H1 (cell line): ENCODE measurements at regions not wholly inside any gene's neighbourhood (a gene's known extent, or its start where the extent isn't known, plus 50 kb on each side); places are given as distances from the start of the nearest gene placed in this dataset.
A peak's percentile ranks its signal among the peaks of the same experiment; 100 is the strongest.

ENCODE experiments used
- CTCF ChIA-PET: fragments of 300-600 bp; sonication (Branson Sonifier 250); formaldehyde crosslinking; loops from one replicate; lab custom pipeline; 2021; ENCODE audit not compliant: partially characterized antibody; lab: Charles Lee
- POLR2A ChIA-PET: fragments of 300-600 bp; sonication (Branson Sonifier 250); formaldehyde crosslinking; loops from one replicate; lab custom pipeline; 2021; ENCODE audit warnings: inconsistent platforms; ENCODE audit not compliant: partially characterized antibody; lab: Charles Lee
- DNase-seq, 2 experiments: peaks; one replicate each; pipeline versions ENCODE4 v3.0.0 to v3.0.0-alpha.2; 2010 to 2022; ENCODE audit warnings: low spot score in 2 of 2, low read depth in 1 of 2, mixed read lengths in 1 of 2
- FAIRE-seq: peaks from 2 replicates; lab custom pipeline; 2011; peaks lifted over from hg19 to GRCh38; lab: Jason Lieb, UNC
- H2AFZ ChIP-seq: 2 replicates; pipeline ENCODE4 v1.8.1; 2012; ENCODE audit warnings: low read length, inconsistent platforms
- H2AK5ac ChIP-seq: 2 replicates; pipeline ENCODE4 v1.6.1; 2013; ENCODE audit warnings: low read depth, low read length
- H2BK120ac ChIP-seq: replicated peaks from 2 replicates; pipeline ENCODE3; 2013; ENCODE audit warnings: low read depth, low read length, inconsistent platforms
- H2BK12ac ChIP-seq: 2 replicates; pipeline ENCODE4 v1.6.1; 2013; ENCODE audit warnings: low read depth, low read length
- H2BK15ac ChIP-seq: 2 replicates; pipeline ENCODE4 v1.6.1; 2013; ENCODE audit warnings: low read length
- H2BK20ac ChIP-seq: 2 replicates; pipeline ENCODE4 v1.6.1; 2013; ENCODE audit warnings: low read length
- H2BK5ac ChIP-seq: 2 replicates; pipeline ENCODE4 v1.6.1; 2013; ENCODE audit warnings: low read depth, low read length
- H3K14ac ChIP-seq: 2 replicates; pipeline ENCODE4 v1.6.1; 2013; ENCODE audit warnings: inconsistent platforms; ENCODE audit not compliant: insufficient read length
- H3K18ac ChIP-seq: 2 replicates; pipeline ENCODE4 v1.6.1; 2013; ENCODE audit warnings: low read length; ENCODE audit errors: extremely low read depth
- H3K23ac ChIP-seq: 2 replicates; pipeline ENCODE4 v1.6.1; 2013; ENCODE audit warnings: inconsistent platforms; ENCODE audit not compliant: insufficient read length
- H3K23me2 ChIP-seq: 2 replicates; pipeline ENCODE4 v1.6.1; 2013; ENCODE audit warnings: low read depth, low read length
- H3K27ac ChIP-seq: 2 replicates; pipeline ENCODE4 v1.6.1; 2011; ENCODE audit warnings: low read depth, low read length, inconsistent platforms
- H3K27me3 ChIP-seq, 4 experiments: replicated peaks in 1 of 4; 1 replicate in 1 of 4; 2 replicates in 3 of 4; pipeline versions ENCODE4 v1.6.1 to v1.8.1; 2011 to 2013; ENCODE audit warnings: low read length in 3 of 4, mild to moderate bottlenecking in 3 of 4, inconsistent platforms in 2 of 4, mixed read lengths in 2 of 4, moderate library complexity in 1 of 4; ENCODE audit not compliant: control insufficient read depth in 3 of 4, insufficient read depth in 3 of 4; ENCODE audit errors: extremely low read depth in 1 of 4
- H3K36me3 ChIP-seq, 4 experiments: 2 replicates each; pipeline versions ENCODE4 v1.6.1 to v1.8.1; 2011 to 2013; ENCODE audit warnings: mild to moderate bottlenecking in 4 of 4, low read length in 3 of 4, moderate library complexity in 2 of 4, control low read depth in 1 of 4, inconsistent platforms in 1 of 4; ENCODE audit not compliant: insufficient read depth in 4 of 4, control insufficient read depth in 2 of 4
- H3K4ac ChIP-seq: replicated peaks from 2 replicates; pipeline ENCODE3; 2013; ENCODE audit warnings: low read length, low read depth, mixed read lengths, inconsistent platforms; ENCODE audit not compliant: insufficient read length
- H3K4me1 ChIP-seq, 4 experiments: replicated peaks in 1 of 4; 1 replicate in 1 of 4; 2 replicates in 3 of 4; pipeline versions ENCODE4 v1.6.1 to v1.8.1; 2011 to 2013; ENCODE audit warnings: low read length in 3 of 4, inconsistent platforms in 2 of 4, mixed read lengths in 1 of 4; ENCODE audit not compliant: insufficient read depth in 4 of 4, control insufficient read depth in 3 of 4
- H3K4me2 ChIP-seq, 2 experiments: 2 replicates each; pipeline versions ENCODE4 v1.6.1 to v1.8.1; 2011 to 2013; ENCODE audit warnings: low read depth in 2 of 2, low read length in 2 of 2, control low read depth in 1 of 2, inconsistent platforms in 1 of 2, mild to moderate bottlenecking in 1 of 2; ENCODE audit not compliant: insufficient read depth in 1 of 2
- H3K4me3 ChIP-seq, 4 experiments: fragments of 200-600, 300-600 bp in 1 of 4; sonication (generic), shearing (Covaris generic), sonication (Bioruptor Twin) in 1 of 4; 2 replicates each; pipeline versions ENCODE4 v1.5.1 to v1.8.1; 2011 to 2016; ENCODE audit warnings: low read length in 4 of 4, low read depth in 3 of 4, control low read depth in 2 of 4, inconsistent platforms in 2 of 4, mild to moderate bottlenecking in 2 of 4, mixed read lengths in 1 of 4, moderate library complexity in 1 of 4; ENCODE audit not compliant: insufficient read depth in 2 of 4; ENCODE audit errors: extremely low read depth in 1 of 4
- H3K56ac ChIP-seq: replicated peaks from 2 replicates; pipeline ENCODE3; 2013; ENCODE audit warnings: low read depth, mild to moderate bottlenecking, mixed read lengths, low read length, inconsistent platforms; ENCODE audit not compliant: insufficient read length
- H3K79me1 ChIP-seq: 2 replicates; pipeline ENCODE4 v1.6.1; 2013; ENCODE audit warnings: low read depth, low read length, control low read depth
- H3K79me2 ChIP-seq, 2 experiments: 2 replicates each; pipeline versions ENCODE4 v1.6.1 to v1.8.1; 2012 to 2013; ENCODE audit warnings: low read length in 2 of 2, mild to moderate bottlenecking in 2 of 2, inconsistent platforms in 1 of 2; ENCODE audit not compliant: insufficient read depth in 2 of 2, control insufficient read depth in 1 of 2
- H3K9ac ChIP-seq, 4 experiments: replicated peaks in 1 of 4; 1 replicate in 1 of 4; 2 replicates in 3 of 4; pipeline versions ENCODE4 v1.6.1 to v1.8.1; 2011 to 2013; ENCODE audit warnings: low read depth in 3 of 4, low read length in 3 of 4, control low read depth in 2 of 4, mild to moderate bottlenecking in 2 of 4, moderate library complexity in 2 of 4, inconsistent platforms in 1 of 4; ENCODE audit errors: extremely low read depth in 1 of 4
- H3K9me3 ChIP-seq, 2 experiments: 2 replicates each; pipeline versions ENCODE4 v1.6.1 to v1.8.1; 2012 to 2013; ENCODE audit warnings: mild to moderate bottlenecking in 2 of 2, moderate library complexity in 2 of 2, control low read depth in 1 of 2, inconsistent platforms in 1 of 2, low read depth in 1 of 2, low read length in 1 of 2, mixed read lengths in 1 of 2; ENCODE audit not compliant: insufficient read depth in 2 of 2
- H4K20me1 ChIP-seq, 2 experiments: replicated peaks in 1 of 2; 2 replicates each; pipeline versions ENCODE3 to v1.8.1; 2011 to 2013; ENCODE audit warnings: inconsistent platforms in 2 of 2, low read length in 2 of 2, mild to moderate bottlenecking in 1 of 2; ENCODE audit not compliant: insufficient read depth in 2 of 2, control insufficient read depth in 1 of 2
- H4K5ac ChIP-seq: 2 replicates; pipeline ENCODE4 v1.6.1; 2013; ENCODE audit warnings: low read length, low read depth, mixed read lengths, inconsistent platforms; ENCODE audit not compliant: insufficient read length
- H4K8ac ChIP-seq: 2 replicates; pipeline ENCODE4 v1.8.0; 2013; ENCODE audit warnings: mild to moderate bottlenecking, moderate library complexity, low read length, inconsistent platforms; ENCODE audit not compliant: insufficient read depth; ENCODE audit errors: extremely low read depth
- H4K91ac ChIP-seq: replicated peaks from 2 replicates; pipeline ENCODE3; 2013; ENCODE audit warnings: low read length, mixed read lengths, inconsistent platforms; ENCODE audit not compliant: insufficient read length
- ASH2L ChIP-seq: fragments of 200-600, 300-600 bp; sonication (generic); IDR thresholded peaks from one replicate; pipeline ENCODE4 v1.7.1; 2017; ENCODE audit warnings: low read length
- BRCA1 ChIP-seq: IDR thresholded peaks from 2 replicates; pipeline ENCODE4 v1.6.1; 2012; ENCODE audit warnings: low read depth, low read length, improper control_type of control experiment
- CREB1 ChIP-seq: IDR thresholded peaks from 2 replicates; pipeline ENCODE4 v1.6.1; 2012; ENCODE audit warnings: inconsistent platforms
- EP300 ChIP-seq, 2 experiments: IDR thresholded peaks; 1 replicate in 1 of 2; 2 replicates in 1 of 2; pipeline ENCODE4 v1.6.1; 2011 to 2012; ENCODE audit warnings: low read depth in 2 of 2, low read length in 2 of 2, mild to moderate bottlenecking in 2 of 2, borderline replicate concordance in 1 of 2, inconsistent platforms in 1 of 2, moderate library complexity in 1 of 2
- HDAC2 ChIP-seq, 2 experiments: fragments of 300-600 bp in 1 of 2; sonication (generic) in 1 of 2; IDR thresholded peaks; 2 replicates each; pipeline ENCODE4 v1.6.1; 2011 to 2012; ENCODE audit warnings: low read depth in 2 of 2, low read length in 2 of 2, mild to moderate bottlenecking in 2 of 2, moderate library complexity in 2 of 2, borderline replicate concordance in 1 of 2, inconsistent platforms in 1 of 2
- JUN ChIP-seq: IDR thresholded peaks from 2 replicates; pipeline ENCODE4 v1.6.1; 2011; ENCODE audit warnings: low read depth, mild to moderate bottlenecking, improper control_type of control experiment, low read length
- JUND ChIP-seq: IDR thresholded peaks from 2 replicates; pipeline ENCODE4 v1.6.1; 2011; ENCODE audit warnings: mild to moderate bottlenecking, improper control_type of control experiment, low read length
- POLR2AphosphoS5 ChIP-seq: IDR thresholded peaks from 2 replicates; pipeline ENCODE4 v1.6.1; 2011; ENCODE audit warnings: low read depth, low read length
- RAD21 ChIP-seq, 2 experiments: IDR thresholded peaks in 1 of 2; conservative IDR thresholded peaks in 1 of 2; 2 replicates each; pipeline ENCODE4 v1.6.1; 2011; ENCODE audit warnings: low read depth in 2 of 2, low read length in 2 of 2, improper control_type of control experiment in 1 of 2, inconsistent platforms in 1 of 2, mild to moderate bottlenecking in 1 of 2, moderate library complexity in 1 of 2
- RNF2 ChIP-seq: fragments of 200-900, 300-1000 bp; sonication (generic); IDR thresholded peaks from 2 replicates; pipeline ENCODE4 v1.7.1; 2016; ENCODE audit warnings: borderline replicate concordance, low read depth, mild to moderate bottlenecking, antibody characterized with exemption, low read length; ENCODE audit not compliant: poor library complexity, severe bottlenecking; ENCODE audit errors: missing control alignments
- SIX5 ChIP-seq: IDR thresholded peaks from 2 replicates; pipeline ENCODE4 v1.6.1; 2011; ENCODE audit warnings: mild to moderate bottlenecking, low read depth, low read length
- SP2 ChIP-seq: IDR thresholded peaks from 2 replicates; pipeline ENCODE4 v1.6.1; 2012; ENCODE audit warnings: mild to moderate bottlenecking, low read length, inconsistent platforms
- SRF ChIP-seq: IDR thresholded peaks from 2 replicates; pipeline ENCODE4 v1.6.1; 2011; ENCODE audit warnings: mild to moderate bottlenecking, low read depth, low read length, moderate library complexity
- WGBS, 2 experiments: shearing (Covaris generic) in 1 of 2; methylation state at CpG; one replicate each; pipeline versions ENCODE4 v1.1.6 to v1.1.7; 2013 to 2015; ENCODE audit warnings: low lambda C conversion rate in 2 of 2, mixed read lengths in 2 of 2, inconsistent platforms in 1 of 2, low coverage in 1 of 2, missing lambda C conversion rate in 1 of 2; ENCODE audit not compliant: insufficient replicate concordance in 2 of 2, insufficient coverage in 1 of 2, insufficient read length in 1 of 2; ENCODE audit errors: extremely low coverage in 1 of 2, missing lambda C conversion rate in 1 of 2; 5-methylcytosine and 5-hydroxymethylcytosine counted together

DNA sequence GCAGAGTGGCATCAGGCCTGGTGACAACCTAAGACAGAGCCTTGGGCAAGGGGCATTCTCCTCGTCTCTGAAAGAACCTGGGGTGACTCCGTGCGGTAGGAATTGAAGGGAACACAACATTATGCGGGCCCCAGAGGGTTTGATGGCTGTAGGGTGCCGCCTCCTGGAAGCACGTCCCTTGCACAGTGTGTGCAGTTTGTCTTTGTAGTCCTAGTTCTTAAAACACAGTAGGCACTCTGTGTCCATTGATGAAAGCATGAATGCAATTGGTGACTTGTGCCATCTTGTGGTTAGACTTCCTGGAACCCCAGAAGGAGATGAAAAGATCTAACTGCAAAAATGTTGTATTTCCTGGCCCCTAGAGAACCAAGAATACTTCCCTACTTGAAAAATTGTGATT lies 279.8 kb downstream of the UTP18 start:
- no peak overlapping the region for H4K91ac ChIP-seq
- H3K27ac ChIP-seq, result no peak overlapping the region
- no peak overlapping the region for H2AK5ac ChIP-seq
- no peak overlapping the region; the same call in 1 of the 2 replicates for H4K8ac ChIP-seq
- H2BK12ac ChIP-seq, result no peak overlapping the region
- H3K79me2 ChIP-seq, result no peaks in the 10 kb centered on the region
- WGBS, 2 experiments, result 93% methylated on average over 6 of the region's 6 CpGs; no CpG with 5 or more reads in 1 of the 2 experiments
- no peak overlapping the region for H3K4ac ChIP-seq
- no peak overlapping the region for H2AFZ ChIP-seq
- no peaks in the 10 kb centered on the region for H3K36me3 ChIP-seq
- no peaks in the 10 kb centered on the region for H4K20me1 ChIP-seq
- ChIA-PET CTCF (interaction anchor here (0.6 to 2.1 kb wide), 5 partner anchors 8 to 169 kb away, joined by 3 to 6 read pairs (median 4); no protein-coding TSS in a partner anchor), POLR2A (interaction anchor here (0.6 kb wide), 1 partner anchor 70 kb away, joined by 3 read pairs; no protein-coding TSS in a partner anchor)
- no peak overlapping the region for H3K14ac ChIP-seq
- H2BK20ac ChIP-seq, result no peak overlapping the region; the same call in 1 of the 2 replicates
- H2BK5ac ChIP-seq, result no peak overlapping the region
- H3K23me2 ChIP-seq, result no peaks in the 10 kb centered on the region
- H3K23ac ChIP-seq, result no peak overlapping the region
- H3K27me3 ChIP-seq, result no peaks in the 10 kb centered on the region
- H3K4me3 ChIP-seq, result no peak overlapping the region
- H2BK15ac ChIP-seq, result no peak overlapping the region
- H3K9me3 ChIP-seq, result no peaks in the 10 kb centered on the region
- H3K56ac ChIP-seq, result no peak overlapping the region
- no peak overlapping the region for H3K4me2 ChIP-seq
- no peak overlapping the region for H4K5ac ChIP-seq
- no peak overlapping the region for H3K9ac ChIP-seq
- H3K4me1 ChIP-seq, result peaks cover 0 to 4% (median 0%) of the 10 kb centered on the region in 4 experiments; a peak in 1 of 7 replicates
- FAIRE-seq, result peak; percentile 79
- no peak overlapping the region for H3K18ac ChIP-seq
- no peak overlapping the region for H2BK120ac ChIP-seq
- no peaks in the 10 kb centered on the region for H3K79me1 ChIP-seq
- no peak for DNase-seq
- no peak for TF ChIP-seq CREB1
- no peak for TF ChIP-seq ASH2L
- TF ChIP-seq BRCA1, result no peak
- TF ChIP-seq EP300 (IDR thresholded peaks at IDR 0.05; ENCODE audit: borderline replicate concordance in 1 of 2, low read depth in 2 of 2, low read length in 2 of 2), result no peak
- TF ChIP-seq JUND, result no peak
- no peak for TF ChIP-seq HDAC2 (IDR thresholded peaks at IDR 0.05; ENCODE audit: borderline replicate concordance in 1 of 2, low read depth in 2 of 2, low read length in 2 of 2)
- TF ChIP-seq JUN, result no peak
- no peak for TF ChIP-seq SRF
- TF ChIP-seq POLR2AphosphoS5, result no peak
- TF ChIP-seq RAD21 (IDR thresholded peaks at IDR 0.05 in 1 of 2, conservative IDR thresholded peaks at IDR 0.05 in 1 of 2; ENCODE audit: low read depth in 2 of 2, low read length in 2 of 2), result peak; percentile 39 to 50
- no peak for TF ChIP-seq SIX5
- no peak for TF ChIP-seq SP2
- no peak for TF ChIP-seq RNF2
